CD14-positive monocyte (primary cell): ENCODE measurements at regions not wholly inside any gene's neighbourhood (a gene's known extent, or its start where the extent isn't known, plus 50 kb on each side); places are given as distances from the start of the nearest gene placed in this dataset.

ENCODE experiments used
- DNase-seq, 3 donors: peaks; one replicate each; pipeline ENCODE4 v3.0.0-alpha.2; 2011 to 2022
- H2AFZ ChIP-seq: 2 replicates; pipeline ENCODE4 v1.6.0; 2012; ENCODE audit warnings: mild to moderate bottlenecking, low read depth, low read length, inconsistent platforms; ENCODE audit not compliant: insufficient read depth, poor library complexity, severe bottlenecking
- H3K27ac ChIP-seq, 2 donors: 1 replicate in 1 of 2; 2 replicates in 1 of 2; pipeline ENCODE4 v1.5.1; 2012 to 2013; ENCODE audit warnings: low read length in 2 of 2, control low read depth in 1 of 2, inconsistent platforms in 1 of 2, low read depth in 1 of 2, mild to moderate bottlenecking in 1 of 2
- H3K27me3 ChIP-seq, 2 donors: one replicate each; pipeline versions ENCODE4 v1.6.0 to v1.6.1; 2011 to 2013; ENCODE audit warnings: low read length in 2 of 2; ENCODE audit not compliant: control insufficient read depth in 2 of 2, insufficient read depth in 2 of 2
- H3K36me3 ChIP-seq, 2 donors: replicated peaks in 1 of 2; 1 replicate in 1 of 2; 2 replicates in 1 of 2; pipeline versions ENCODE4 v1.5.1 to v1.6.1; 2012 to 2013; ENCODE audit warnings: low read length in 2 of 2, control low read depth in 1 of 2, inconsistent platforms in 1 of 2, mild to moderate bottlenecking in 1 of 2; ENCODE audit not compliant: insufficient read depth in 2 of 2, control insufficient read depth in 1 of 2
- H3K4me1 ChIP-seq, 2 donors: 1 replicate in 1 of 2; 2 replicates in 1 of 2; pipeline versions ENCODE4 v1.5.1 to v1.6.1; 2012 to 2013; ENCODE audit warnings: low read length in 2 of 2, control low read depth in 1 of 2, inconsistent platforms in 1 of 2, mild to moderate bottlenecking in 1 of 2, moderate library complexity in 1 of 2; ENCODE audit not compliant: insufficient read depth in 2 of 2, control insufficient read depth in 1 of 2
- H3K4me2 ChIP-seq: replicated peaks from 2 replicates; pipeline ENCODE3; 2012; ENCODE audit warnings: low read length, moderate library complexity, mild to moderate bottlenecking; ENCODE audit not compliant: poor library complexity, severe bottlenecking; ENCODE audit errors: extremely low read depth
- H3K4me3 ChIP-seq, 3 experiments: fragments of 200-600 bp in 1 of 3; sonication (generic) in 1 of 3; replicated peaks in 1 of 3; 1 replicate in 2 of 3; 2 replicates in 1 of 3; pipeline ENCODE4 v1.5.1; 2011 to 2013; ENCODE audit warnings: low read length in 3 of 3, mild to moderate bottlenecking in 3 of 3, control low read depth in 2 of 3, low read depth in 2 of 3, inconsistent platforms in 1 of 3, moderate library complexity in 1 of 3
- H3K79me2 ChIP-seq: 2 replicates; pipeline ENCODE4 v1.6.0; 2012; ENCODE audit warnings: mild to moderate bottlenecking, control low read depth, inconsistent platforms, low read length, moderate library complexity; ENCODE audit not compliant: insufficient read depth
- H3K9ac ChIP-seq: 2 replicates; pipeline ENCODE4 v1.6.0; 2017; ENCODE audit warnings: low read length, mild to moderate bottlenecking; ENCODE audit not compliant: insufficient read depth, poor library complexity, severe bottlenecking
- H3K9me3 ChIP-seq, 2 donors: replicated peaks in 1 of 2; 1 replicate in 1 of 2; 2 replicates in 1 of 2; pipeline versions ENCODE4 v1.5.1 to v1.6.1; 2012 to 2013; ENCODE audit warnings: low read length in 2 of 2, control low read depth in 1 of 2; ENCODE audit not compliant: control insufficient read depth in 1 of 2, insufficient read depth in 1 of 2
- H4K20me1 ChIP-seq: 2 replicates; pipeline ENCODE4 v1.6.0; 2012; ENCODE audit warnings: mild to moderate bottlenecking, low read length, control low read depth, moderate library complexity; ENCODE audit not compliant: insufficient read depth
- H3K27ac Mint-ChIP-seq, 7 donors: one replicate each; pipeline ENCODE4 v1.8.0; 2020; ENCODE audit warnings: mild to moderate bottlenecking in 7 of 7, mixed read lengths in 7 of 7, moderate library complexity in 6 of 7, inconsistent platforms in 2 of 7
- H3K27me3 Mint-ChIP-seq, 3 donors: one replicate each; pipeline ENCODE4 v1.8.0; 2021 to 2022; ENCODE audit warnings: low read depth in 3 of 3, mild to moderate bottlenecking in 3 of 3, mixed read lengths in 3 of 3, moderate library complexity in 3 of 3, inconsistent platforms in 1 of 3
- H3K36me3 Mint-ChIP-seq, 2 donors: one replicate each; pipeline ENCODE4 v1.8.0; 2020; ENCODE audit warnings: mixed read lengths in 2 of 2, inconsistent platforms in 1 of 2, mild to moderate bottlenecking in 1 of 2
- H3K4me1 Mint-ChIP-seq: one replicate; pipeline ENCODE4 v1.8.0; 2020; ENCODE audit warnings: mild to moderate bottlenecking, mixed read lengths
- H3K4me3 Mint-ChIP-seq, 2 donors: one replicate each; pipeline ENCODE4 v1.8.0; 2020; ENCODE audit warnings: mild to moderate bottlenecking in 2 of 2, mixed read lengths in 2 of 2, moderate library complexity in 1 of 2
- H3K9me3 Mint-ChIP-seq, 7 donors: one replicate each; pipeline ENCODE4 v1.8.0; 2020 to 2022; ENCODE audit warnings: mixed read lengths in 7 of 7, mild to moderate bottlenecking in 6 of 7, moderate library complexity in 6 of 7, inconsistent platforms in 2 of 7
- WGBS: methylation state at CpG from one replicate; pipeline ENCODE4 v1.1.5; 2013; ENCODE audit warnings: missing lambda C conversion rate; ENCODE audit not compliant: insufficient coverage; 5-methylcytosine and 5-hydroxymethylcytosine counted together
- intact Hi-C, 2 donors: fragments of 100-400 bp; cut with micrococcal nuclease; formaldehyde crosslinking; loops; one replicate each; pipeline versions ENCODE4 v1.15.0 to v1.15.1; 2023
- TF ChIP-seq, protein P1 (sequence below): fragments of 200-600 bp; IDR thresholded peaks from one replicate; pipeline ENCODE4 v1.8.0; 2022; ENCODE audit warnings: antibody characterized with exemption, mild to moderate bottlenecking

DNA sequence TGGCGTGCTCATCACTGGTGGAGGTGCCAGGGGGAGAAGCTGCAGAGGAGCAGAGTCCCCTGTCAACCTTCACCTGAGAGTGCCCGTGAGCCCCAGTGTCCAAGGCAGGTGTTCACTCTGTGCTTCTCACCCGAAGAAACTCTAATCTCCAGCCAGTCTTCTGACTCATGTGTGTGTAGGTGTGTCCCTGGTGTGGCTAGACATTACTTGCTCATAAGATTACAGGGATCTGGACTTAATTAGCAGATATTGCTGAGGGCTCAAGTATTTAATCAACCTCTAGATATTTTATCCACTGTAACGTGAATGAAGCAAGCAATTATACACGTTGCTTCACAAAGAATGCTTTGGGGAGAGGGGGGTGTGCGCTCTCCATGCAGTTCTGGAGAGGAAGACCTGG lies 72.5 kb downstream of the MED10 start:
- Histone ChIP-seq H3K4me3 (no peak overlapping the region), H2AFZ (no peak overlapping the region), H4K20me1 (no peaks in the 10 kb centered on the region), H3K79me2 (no peaks in the 10 kb centered on the region), H3K9ac (no peak overlapping the region), H3K27ac (no peak overlapping the region), H3K4me2 (no peak overlapping the region), H3K36me3 (no peaks in the 10 kb centered on the region), H3K9me3 (no peaks in the 10 kb centered on the region), H3K27me3 (no peaks in the 10 kb centered on the region), H3K4me1 (no peaks in the 10 kb centered on the region)
- WGBS = 80% methylated on average over 1 of the region's 6 CpGs
- Mint-ChIP-seq H3K9me3 (peaks cover 0 to 4% (median 0%) of the 10 kb centered on the region in 7 donors), H3K27me3 (peaks cover 3 to 6% (median 4%) of the 10 kb centered on the region in 3 donors), H3K36me3 (no peaks in the 10 kb centered on the region), H3K27ac (no peak overlapping the region), H3K4me3 (no peak overlapping the region), H3K4me1 (no peaks in the 10 kb centered on the region)
- TF ChIP-seq, protein P1, sequence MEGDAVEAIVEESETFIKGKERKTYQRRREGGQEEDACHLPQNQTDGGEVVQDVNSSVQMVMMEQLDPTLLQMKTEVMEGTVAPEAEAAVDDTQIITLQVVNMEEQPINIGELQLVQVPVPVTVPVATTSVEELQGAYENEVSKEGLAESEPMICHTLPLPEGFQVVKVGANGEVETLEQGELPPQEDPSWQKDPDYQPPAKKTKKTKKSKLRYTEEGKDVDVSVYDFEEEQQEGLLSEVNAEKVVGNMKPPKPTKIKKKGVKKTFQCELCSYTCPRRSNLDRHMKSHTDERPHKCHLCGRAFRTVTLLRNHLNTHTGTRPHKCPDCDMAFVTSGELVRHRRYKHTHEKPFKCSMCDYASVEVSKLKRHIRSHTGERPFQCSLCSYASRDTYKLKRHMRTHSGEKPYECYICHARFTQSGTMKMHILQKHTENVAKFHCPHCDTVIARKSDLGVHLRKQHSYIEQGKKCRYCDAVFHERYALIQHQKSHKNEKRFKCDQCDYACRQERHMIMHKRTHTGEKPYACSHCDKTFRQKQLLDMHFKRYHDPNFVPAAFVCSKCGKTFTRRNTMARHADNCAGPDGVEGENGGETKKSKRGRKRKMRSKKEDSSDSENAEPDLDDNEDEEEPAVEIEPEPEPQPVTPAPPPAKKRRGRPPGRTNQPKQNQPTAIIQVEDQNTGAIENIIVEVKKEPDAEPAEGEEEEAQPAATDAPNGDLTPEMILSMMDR = no peak
- intact Hi-C loops = no loop called here
- DNase-seq = no peak

DNA sequence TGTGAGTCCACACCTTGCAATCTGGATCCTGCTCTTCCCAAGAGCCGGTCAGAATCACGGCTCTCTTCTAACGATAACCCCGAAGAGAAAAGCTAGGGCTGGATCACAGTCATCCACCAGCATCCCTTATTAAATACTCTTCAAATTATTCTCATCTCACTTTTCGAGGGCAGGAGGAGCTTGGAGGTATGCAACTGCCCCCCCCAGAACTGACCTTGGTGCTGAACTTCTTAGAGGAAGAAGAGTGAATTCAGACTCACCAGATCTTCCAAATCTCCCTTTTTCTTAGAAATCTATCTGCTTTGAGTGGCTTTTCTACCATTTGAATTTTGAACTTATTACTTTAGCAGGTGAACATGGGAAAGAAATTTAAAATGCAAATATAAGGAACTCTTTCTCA lies 75.7 kb downstream of the MED10 start:
- no peaks in the 10 kb centered on the region for H3K27me3 ChIP-seq
- H3K4me2 ChIP-seq = no peak overlapping the region
- no peak overlapping the region for H2AFZ ChIP-seq
- H3K79me2 ChIP-seq = no peaks in the 10 kb centered on the region
- intact Hi-C loops = no loop called here
- no peak overlapping the region for H3K4me3 ChIP-seq
- peaks cover 4 to 6% (median 4%) of the 10 kb centered on the region in 3 donors for H3K27me3 Mint-ChIP-seq
- TF ChIP-seq, protein P1 = no peak
- H3K27ac ChIP-seq = no peak overlapping the region
- no peaks in the 10 kb centered on the region for H3K36me3 Mint-ChIP-seq
- H3K36me3 ChIP-seq = no peaks in the 10 kb centered on the region
- no peaks in the 10 kb centered on the region for H3K4me1 Mint-ChIP-seq
- no peaks in the 10 kb centered on the region for H3K9me3 ChIP-seq
- no peak overlapping the region for H3K27ac Mint-ChIP-seq
- DNase-seq = no peak
- WGBS = 78% methylated on average over 4 of the region's 5 CpGs
- no peaks in the 10 kb centered on the region for H3K4me1 ChIP-seq
- H3K4me3 Mint-ChIP-seq = no peak overlapping the region
- H4K20me1 ChIP-seq = no peaks in the 10 kb centered on the region
- peaks cover 0 to 2% (median 0%) of the 10 kb centered on the region in 7 donors for H3K9me3 Mint-ChIP-seq
- H3K9ac ChIP-seq = no peak overlapping the region
